GM18951 (cell line): ENCODE measurements at regions not wholly inside any gene's neighbourhood (a gene's known extent, or its start where the extent isn't known, plus 50 kb on each side); places are given as distances from the start of the nearest gene placed in this dataset.

Experiments used
- POLR2A ChIP-seq: IDR thresholded peaks from 4 replicates; pipeline ENCODE4 v1.6.1; 2011; ENCODE audit warnings: mild to moderate bottlenecking; ENCODE audit not compliant: insufficient read length, insufficient read depth; ENCODE audit errors: extremely low read depth
- in situ Hi-C: fragments of 300-500 bp; cut with MboI; formaldehyde crosslinking; loops from one replicate; pipeline ENCODE4 v1.12.0; 2022; ENCODE audit warnings: low sequenced_read_pairs, mixed read lengths, inconsistent platforms; ENCODE audit not compliant: unreplicated experiment

- TF ChIP-seq POLR2A: no peak
- in situ Hi-C loops: no loop called here
Observed at GRCh38 chr6:96468681-96469224, 52.9 kb upstream of the UFL1 start.

- in situ Hi-C loops: no loop called here
- no peak for TF ChIP-seq POLR2A
Observed at GRCh38 chr6:96469312-96469711, 52.3 kb upstream of the UFL1 start.

GRCh38 chr6:96470296-96470695 lies 51.3 kb upstream of the UFL1 start:
- in situ Hi-C loops: loop anchor here (10.0 kb wide), 1 partner anchor 95 kb away; no protein-coding TSS in a partner anchor
- TF ChIP-seq POLR2A: no peak
